GM12873 (cell line): ENCODE measurements at regions not wholly inside any gene's neighbourhood (a gene's known extent, or its start where the extent isn't known, plus 50 kb on each side); places are given as distances from the start of the nearest gene placed in this dataset.

Experiments used
- CTCF ChIP-seq: IDR thresholded peaks from 2 replicates; pipeline ENCODE4 v1.5.1; 2012; ENCODE audit warnings: low read depth, mild to moderate bottlenecking, moderate library complexity, low read length, control low read depth; ENCODE audit not compliant: insufficient read depth; ENCODE audit errors: missing control alignments

- TF ChIP-seq CTCF: no peak
Measured at GRCh38 chrX:43025806-43026315, 247.9 kb upstream of the PPP1R2C start.

GRCh38 chrX:43064096-43064495 is 286.1 kb upstream of the PPP1R2C start:
- no peak for TF ChIP-seq CTCF

- TF ChIP-seq CTCF: no peak
Measured at GRCh38 chrX:43065978-43066377, 288.0 kb upstream of the PPP1R2C start.

- TF ChIP-seq CTCF: no peak
Measured at GRCh38 chrX:43068639-43069038, 290.7 kb upstream of the PPP1R2C start.

GRCh38 chrX:43083016-43083415 is 305.1 kb upstream of the PPP1R2C start:
- no peak for TF ChIP-seq CTCF

- TF ChIP-seq CTCF: no peak
Measured at GRCh38 chrX:43087830-43088229, 309.9 kb upstream of the PPP1R2C start.

GRCh38 chrX:43096830-43097229 is 318.9 kb upstream of the PPP1R2C start:
- TF ChIP-seq CTCF: no peak
